MCF 10A (cell line): ENCODE measurements at regions not wholly inside any gene's neighbourhood (a gene's known extent, or its start where the extent isn't known, plus 50 kb on each side); places are given as distances from the start of the nearest gene placed in this dataset.

Experiments
- BruUV-seq: library from RNA; stranded (reverse); fragments of 400-500 nt; replicated peaks from 2 replicates; lab custom pipeline; 2021; lab: Mats Ljungman, UMichigan
- CTCF ChIA-PET: fragments of 300-600 bp; sonication (Branson Sonifier 250); formaldehyde crosslinking; extraction: SDS; loops from one replicate; lab custom pipeline; 2021; ENCODE audit warnings: antibody characterized with exemption, inconsistent platforms; lab: Yijun Ruan, JAX
- POLR2A ChIA-PET: fragments of 300-600, 350-650 bp; sonication (Branson Sonifier 250); formaldehyde crosslinking; extraction: SDS; loops from one replicate; lab custom pipeline; 2020; ENCODE audit warnings: antibody characterized with exemption, inconsistent platforms; lab: Yijun Ruan, JAX
- DNase-seq: peaks from one replicate; pipeline ENCODE4 v3.0.0-alpha.2; 2018; ENCODE audit not compliant: unreplicated experiment
- H3K27ac Mint-ChIP-seq: one replicate; pipeline ENCODE4 v1.8.0; 2022; ENCODE audit warnings: mild to moderate bottlenecking, low read depth, mixed read lengths; ENCODE audit not compliant: unreplicated experiment
- H3K27me3 Mint-ChIP-seq: one replicate; pipeline ENCODE4 v1.8.0; 2022; ENCODE audit warnings: mixed read lengths; ENCODE audit not compliant: insufficient read depth, unreplicated experiment
- H3K36me3 Mint-ChIP-seq: one replicate; pipeline ENCODE4 v1.8.0; 2022; ENCODE audit warnings: mild to moderate bottlenecking, moderate library complexity, mixed read lengths; ENCODE audit not compliant: insufficient read depth, unreplicated experiment
- H3K4me1 Mint-ChIP-seq: one replicate; pipeline ENCODE4 v1.8.0; 2022; ENCODE audit warnings: mixed read lengths; ENCODE audit not compliant: insufficient read depth, unreplicated experiment
- H3K4me3 Mint-ChIP-seq: one replicate; pipeline ENCODE4 v1.8.0; 2022; ENCODE audit warnings: mild to moderate bottlenecking, moderate library complexity, mixed read lengths; ENCODE audit not compliant: unreplicated experiment
- H3K9me3 Mint-ChIP-seq: one replicate; pipeline ENCODE4 v1.8.0; 2022; ENCODE audit warnings: mixed read lengths; ENCODE audit not compliant: unreplicated experiment
- CTCF ChIP-seq: fragments of 200-600 bp; IDR thresholded peaks from one replicate; pipeline ENCODE4 v1.8.0; 2022; ENCODE audit warnings: antibody characterized with exemption, mild to moderate bottlenecking; ENCODE audit not compliant: unreplicated experiment
- intact Hi-C: fragments of 100-400 bp; cut with micrococcal nuclease; formaldehyde crosslinking; loops from 2 replicates; pipeline ENCODE4 v1.14.1; 2022

GRCh38 chr5:143652108-143652700, 159.8 kb upstream of the HMHB1 start:
- Mint-ChIP-seq H3K27ac (no peak overlapping the region), H3K4me3 (no peak overlapping the region), H3K4me1 (peaks cover 17% of the 10 kb centered on the region), H3K9me3 (no peaks in the 10 kb centered on the region), H3K27me3 (no peaks in the 10 kb centered on the region), H3K36me3 (no peaks in the 10 kb centered on the region)
- intact Hi-C loops, result no loop called here
- peak; percentile 32 for DNase-seq
- CTCF ChIA-PET, result interaction anchor here (0.6 to 1.2 kb wide), 2 partner anchors 15 to 30 kb away, joined by 3 read pairs; no protein-coding TSS in a partner anchor
- POLR2A ChIA-PET, result interaction anchor here (0.5 to 1.5 kb wide), 4 partner anchors 12 to 145 kb away, joined by 3 to 5 read pairs (median 4); no protein-coding TSS in a partner anchor
- no peak for TF ChIP-seq CTCF
- no TSS peak for BruUV-seq

- Mint-ChIP-seq H3K27ac (no peak overlapping the region), H3K9me3 (no peaks in the 10 kb centered on the region), H3K27me3 (no peaks in the 10 kb centered on the region), H3K4me1 (peaks cover 17% of the 10 kb centered on the region), H3K4me3 (no peak overlapping the region), H3K36me3 (no peaks in the 10 kb centered on the region)
- BruUV-seq, result no TSS peak
- DNase-seq, result no peak
- ChIA-PET CTCF (interaction anchor here (1.1 kb wide), 1 partner anchor 17 kb away, joined by 3 read pairs; no protein-coding TSS in a partner anchor), POLR2A (interaction anchor here (0.6 kb wide), 2 partner anchors 246 to 560 kb away, joined by 3 read pairs; no protein-coding TSS in a partner anchor)
- TF ChIP-seq CTCF, result no peak
- intact Hi-C loops, result no loop called here
These were observed 161.9 kb upstream of the HMHB1 start for GRCh38 chr5:143649937-143650621.

GRCh38 chr5:143648696-143649095, 163.3 kb upstream of the HMHB1 start:
- Mint-ChIP-seq H3K4me1 (peaks cover 14% of the 10 kb centered on the region), H3K27me3 (no peaks in the 10 kb centered on the region), H3K27ac (no peak overlapping the region), H3K4me3 (no peak overlapping the region), H3K36me3 (no peaks in the 10 kb centered on the region), H3K9me3 (no peaks in the 10 kb centered on the region)
- intact Hi-C loops, result no loop called here
- ChIA-PET POLR2A (interaction anchor here (0.7 to 1.1 kb wide), 2 partner anchors 138 to 152 kb away, joined by 3 read pairs; no protein-coding TSS in a partner anchor), CTCF (interaction anchor here (0.6 to 1.3 kb wide), 5 partner anchors 11 to 245 kb away, joined by 3 to 4 read pairs (median 3); no protein-coding TSS in a partner anchor)
- BruUV-seq, result no TSS peak
- DNase-seq, result peak; percentile 13
- TF ChIP-seq CTCF, result no peak

GRCh38 chr5:143646961-143647360, 165.0 kb upstream of the HMHB1 start:
- no peaks in the 10 kb centered on the region for H3K27me3 Mint-ChIP-seq
- ChIA-PET CTCF (no interaction called here), POLR2A (no interaction called here)
- H3K4me1 Mint-ChIP-seq, result no peaks in the 10 kb centered on the region
- no peaks in the 10 kb centered on the region for H3K9me3 Mint-ChIP-seq
- no peak for TF ChIP-seq CTCF
- intact Hi-C loops, result no loop called here
- H3K4me3 Mint-ChIP-seq, result no peak overlapping the region
- no peak for DNase-seq
- no TSS peak for BruUV-seq
- no peak overlapping the region for H3K27ac Mint-ChIP-seq
- no peaks in the 10 kb centered on the region for H3K36me3 Mint-ChIP-seq
